H1 (cell line): ENCODE measurements at regions not wholly inside any gene's neighbourhood (a gene's known extent, or its start where the extent isn't known, plus 50 kb on each side); places are given as distances from the start of the nearest gene placed in this dataset.

Source experiments
- CTCF ChIA-PET: fragments of 300-600 bp; sonication (Branson Sonifier 250); formaldehyde crosslinking; loops from one replicate; lab custom pipeline; 2021; ENCODE audit not compliant: partially characterized antibody; lab: Charles Lee
- POLR2A ChIA-PET: fragments of 300-600 bp; sonication (Branson Sonifier 250); formaldehyde crosslinking; loops from one replicate; lab custom pipeline; 2021; ENCODE audit warnings: inconsistent platforms; ENCODE audit not compliant: partially characterized antibody; lab: Charles Lee
- DNase-seq, 2 experiments: peaks; one replicate each; pipeline versions ENCODE4 v3.0.0 to v3.0.0-alpha.2; 2010 to 2022; ENCODE audit warnings: low spot score in 2 of 2, low read depth in 1 of 2, mixed read lengths in 1 of 2
- FAIRE-seq: peaks from 2 replicates; lab custom pipeline; 2011; peaks lifted over from hg19 to GRCh38; lab: Jason Lieb, UNC
- H2AFZ ChIP-seq: 2 replicates; pipeline ENCODE4 v1.8.1; 2012; ENCODE audit warnings: low read length, inconsistent platforms
- H2AK5ac ChIP-seq: 2 replicates; pipeline ENCODE4 v1.6.1; 2013; ENCODE audit warnings: low read depth, low read length
- H2BK120ac ChIP-seq: replicated peaks from 2 replicates; pipeline ENCODE3; 2013; ENCODE audit warnings: low read depth, low read length, inconsistent platforms
- H2BK12ac ChIP-seq: 2 replicates; pipeline ENCODE4 v1.6.1; 2013; ENCODE audit warnings: low read depth, low read length
- H2BK15ac ChIP-seq: 2 replicates; pipeline ENCODE4 v1.6.1; 2013; ENCODE audit warnings: low read length
- H2BK20ac ChIP-seq: 2 replicates; pipeline ENCODE4 v1.6.1; 2013; ENCODE audit warnings: low read length
- H2BK5ac ChIP-seq: 2 replicates; pipeline ENCODE4 v1.6.1; 2013; ENCODE audit warnings: low read depth, low read length
- H3K14ac ChIP-seq: 2 replicates; pipeline ENCODE4 v1.6.1; 2013; ENCODE audit warnings: inconsistent platforms; ENCODE audit not compliant: insufficient read length
- H3K18ac ChIP-seq: 2 replicates; pipeline ENCODE4 v1.6.1; 2013; ENCODE audit warnings: low read length; ENCODE audit errors: extremely low read depth
- H3K23ac ChIP-seq: 2 replicates; pipeline ENCODE4 v1.6.1; 2013; ENCODE audit warnings: inconsistent platforms; ENCODE audit not compliant: insufficient read length
- H3K23me2 ChIP-seq: 2 replicates; pipeline ENCODE4 v1.6.1; 2013; ENCODE audit warnings: low read depth, low read length
- H3K27ac ChIP-seq: 2 replicates; pipeline ENCODE4 v1.6.1; 2011; ENCODE audit warnings: low read depth, low read length, inconsistent platforms
- H3K27me3 ChIP-seq, 4 experiments: replicated peaks in 1 of 4; 1 replicate in 1 of 4; 2 replicates in 3 of 4; pipeline versions ENCODE4 v1.6.1 to v1.8.1; 2011 to 2013; ENCODE audit warnings: low read length in 3 of 4, mild to moderate bottlenecking in 3 of 4, inconsistent platforms in 2 of 4, mixed read lengths in 2 of 4, moderate library complexity in 1 of 4; ENCODE audit not compliant: control insufficient read depth in 3 of 4, insufficient read depth in 3 of 4; ENCODE audit errors: extremely low read depth in 1 of 4
- H3K36me3 ChIP-seq, 4 experiments: 2 replicates each; pipeline versions ENCODE4 v1.6.1 to v1.8.1; 2011 to 2013; ENCODE audit warnings: mild to moderate bottlenecking in 4 of 4, low read length in 3 of 4, moderate library complexity in 2 of 4, control low read depth in 1 of 4, inconsistent platforms in 1 of 4; ENCODE audit not compliant: insufficient read depth in 4 of 4, control insufficient read depth in 2 of 4
- H3K4ac ChIP-seq: replicated peaks from 2 replicates; pipeline ENCODE3; 2013; ENCODE audit warnings: low read length, low read depth, mixed read lengths, inconsistent platforms; ENCODE audit not compliant: insufficient read length
- H3K4me1 ChIP-seq, 4 experiments: replicated peaks in 1 of 4; 1 replicate in 1 of 4; 2 replicates in 3 of 4; pipeline versions ENCODE4 v1.6.1 to v1.8.1; 2011 to 2013; ENCODE audit warnings: low read length in 3 of 4, inconsistent platforms in 2 of 4, mixed read lengths in 1 of 4; ENCODE audit not compliant: insufficient read depth in 4 of 4, control insufficient read depth in 3 of 4
- H3K4me2 ChIP-seq, 2 experiments: 2 replicates each; pipeline versions ENCODE4 v1.6.1 to v1.8.1; 2011 to 2013; ENCODE audit warnings: low read depth in 2 of 2, low read length in 2 of 2, control low read depth in 1 of 2, inconsistent platforms in 1 of 2, mild to moderate bottlenecking in 1 of 2; ENCODE audit not compliant: insufficient read depth in 1 of 2
- H3K4me3 ChIP-seq, 4 experiments: fragments of 200-600, 300-600 bp in 1 of 4; sonication (generic), shearing (Covaris generic), sonication (Bioruptor Twin) in 1 of 4; 2 replicates each; pipeline versions ENCODE4 v1.5.1 to v1.8.1; 2011 to 2016; ENCODE audit warnings: low read length in 4 of 4, low read depth in 3 of 4, control low read depth in 2 of 4, inconsistent platforms in 2 of 4, mild to moderate bottlenecking in 2 of 4, mixed read lengths in 1 of 4, moderate library complexity in 1 of 4; ENCODE audit not compliant: insufficient read depth in 2 of 4; ENCODE audit errors: extremely low read depth in 1 of 4
- H3K56ac ChIP-seq: replicated peaks from 2 replicates; pipeline ENCODE3; 2013; ENCODE audit warnings: low read depth, mild to moderate bottlenecking, mixed read lengths, low read length, inconsistent platforms; ENCODE audit not compliant: insufficient read length
- H3K79me1 ChIP-seq: 2 replicates; pipeline ENCODE4 v1.6.1; 2013; ENCODE audit warnings: low read depth, low read length, control low read depth
- H3K79me2 ChIP-seq, 2 experiments: 2 replicates each; pipeline versions ENCODE4 v1.6.1 to v1.8.1; 2012 to 2013; ENCODE audit warnings: low read length in 2 of 2, mild to moderate bottlenecking in 2 of 2, inconsistent platforms in 1 of 2; ENCODE audit not compliant: insufficient read depth in 2 of 2, control insufficient read depth in 1 of 2
- H3K9ac ChIP-seq, 4 experiments: replicated peaks in 1 of 4; 1 replicate in 1 of 4; 2 replicates in 3 of 4; pipeline versions ENCODE4 v1.6.1 to v1.8.1; 2011 to 2013; ENCODE audit warnings: low read depth in 3 of 4, low read length in 3 of 4, control low read depth in 2 of 4, mild to moderate bottlenecking in 2 of 4, moderate library complexity in 2 of 4, inconsistent platforms in 1 of 4; ENCODE audit errors: extremely low read depth in 1 of 4
- H3K9me3 ChIP-seq, 2 experiments: 2 replicates each; pipeline versions ENCODE4 v1.6.1 to v1.8.1; 2012 to 2013; ENCODE audit warnings: mild to moderate bottlenecking in 2 of 2, moderate library complexity in 2 of 2, control low read depth in 1 of 2, inconsistent platforms in 1 of 2, low read depth in 1 of 2, low read length in 1 of 2, mixed read lengths in 1 of 2; ENCODE audit not compliant: insufficient read depth in 2 of 2
- H4K20me1 ChIP-seq, 2 experiments: replicated peaks in 1 of 2; 2 replicates each; pipeline versions ENCODE3 to v1.8.1; 2011 to 2013; ENCODE audit warnings: inconsistent platforms in 2 of 2, low read length in 2 of 2, mild to moderate bottlenecking in 1 of 2; ENCODE audit not compliant: insufficient read depth in 2 of 2, control insufficient read depth in 1 of 2
- H4K5ac ChIP-seq: 2 replicates; pipeline ENCODE4 v1.6.1; 2013; ENCODE audit warnings: low read length, low read depth, mixed read lengths, inconsistent platforms; ENCODE audit not compliant: insufficient read length
- H4K8ac ChIP-seq: 2 replicates; pipeline ENCODE4 v1.8.0; 2013; ENCODE audit warnings: mild to moderate bottlenecking, moderate library complexity, low read length, inconsistent platforms; ENCODE audit not compliant: insufficient read depth; ENCODE audit errors: extremely low read depth
- H4K91ac ChIP-seq: replicated peaks from 2 replicates; pipeline ENCODE3; 2013; ENCODE audit warnings: low read length, mixed read lengths, inconsistent platforms; ENCODE audit not compliant: insufficient read length
- BCL11A ChIP-seq, 2 experiments: IDR thresholded peaks; one replicate each; pipeline ENCODE4 v1.6.1; 2011; ENCODE audit warnings: low read depth in 2 of 2, low read length in 2 of 2, mild to moderate bottlenecking in 2 of 2
- SIX5 ChIP-seq: IDR thresholded peaks from 2 replicates; pipeline ENCODE4 v1.6.1; 2011; ENCODE audit warnings: mild to moderate bottlenecking, low read depth, low read length
- SP4 ChIP-seq: IDR thresholded peaks from 2 replicates; pipeline ENCODE4 v1.6.1; 2012; ENCODE audit warnings: low read length, inconsistent platforms
- WGBS, 2 experiments: shearing (Covaris generic) in 1 of 2; methylation state at CpG; one replicate each; pipeline versions ENCODE4 v1.1.6 to v1.1.7; 2013 to 2015; ENCODE audit warnings: low lambda C conversion rate in 2 of 2, mixed read lengths in 2 of 2, inconsistent platforms in 1 of 2, low coverage in 1 of 2, missing lambda C conversion rate in 1 of 2; ENCODE audit not compliant: insufficient replicate concordance in 2 of 2, insufficient coverage in 1 of 2, insufficient read length in 1 of 2; ENCODE audit errors: extremely low coverage in 1 of 2, missing lambda C conversion rate in 1 of 2; 5-methylcytosine and 5-hydroxymethylcytosine counted together

DNA sequence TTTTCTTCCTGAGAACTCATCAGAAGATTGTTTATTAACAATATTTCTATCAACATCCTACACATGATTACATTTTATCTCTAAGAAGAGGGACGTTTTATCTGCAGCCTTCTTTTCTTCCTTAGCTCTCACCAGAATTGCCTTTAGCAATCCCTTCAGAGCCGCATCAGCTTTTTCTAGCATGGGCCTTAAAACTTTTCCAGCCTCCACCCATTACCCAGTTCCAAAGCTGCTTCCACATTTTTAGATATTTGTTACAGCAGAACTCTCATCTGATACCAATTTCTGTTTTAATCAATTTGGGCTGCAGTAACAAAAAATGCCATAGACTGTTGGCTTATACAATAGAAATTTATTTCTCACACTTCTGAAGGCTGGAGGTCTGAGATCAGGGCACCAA lies 281.5 kb downstream of the THBS2 start:
- no peak overlapping the region for H2BK12ac ChIP-seq
- no peaks in the 10 kb centered on the region for H3K4me1 ChIP-seq
- no peak for DNase-seq
- no peak overlapping the region for H4K91ac ChIP-seq
- H2AFZ ChIP-seq, result no peak overlapping the region
- no peak overlapping the region for H4K5ac ChIP-seq
- H3K18ac ChIP-seq, result no peak overlapping the region
- no peaks in the 10 kb centered on the region for H3K36me3 ChIP-seq
- no peaks in the 10 kb centered on the region for H3K79me2 ChIP-seq
- 86% methylated on average over 2 of the region's 2 CpGs; no CpG with 5 or more reads in 1 of the 2 experiments for WGBS, 2 experiments
- H3K23me2 ChIP-seq, result no peaks in the 10 kb centered on the region; the same call in 1 of the 2 replicates
- H3K4me3 ChIP-seq, result no peak overlapping the region
- no peak overlapping the region for H3K4me2 ChIP-seq
- ChIA-PET CTCF (interaction anchor here (0.6 kb wide), 1 partner anchor 210 kb away, joined by 3 read pairs; no protein-coding TSS in a partner anchor), POLR2A (no interaction called here)
- H3K4ac ChIP-seq, result no peak overlapping the region
- no peak overlapping the region for H2BK20ac ChIP-seq
- H3K27ac ChIP-seq, result no peak overlapping the region
- H3K9me3 ChIP-seq, result no peaks in the 10 kb centered on the region
- no peak overlapping the region for H3K9ac ChIP-seq
- no peak for TF ChIP-seq BCL11A (IDR thresholded peaks at IDR 0.05; ENCODE audit: low read depth in 2 of 2, low read length in 2 of 2)
- no peak for TF ChIP-seq SP4
- no peak for TF ChIP-seq SIX5
- H3K56ac ChIP-seq, result no peak overlapping the region
- no peak overlapping the region for H2BK15ac ChIP-seq
- H3K14ac ChIP-seq, result no peak overlapping the region
- H2BK120ac ChIP-seq, result no peak overlapping the region
- FAIRE-seq, result no peak
- H2AK5ac ChIP-seq, result no peak overlapping the region
- H3K27me3 ChIP-seq, result no peaks in the 10 kb centered on the region
- H3K79me1 ChIP-seq, result no peaks in the 10 kb centered on the region
- H4K20me1 ChIP-seq, result no peaks in the 10 kb centered on the region
- H3K23ac ChIP-seq, result no peak overlapping the region
- H4K8ac ChIP-seq, result no peak overlapping the region
- no peak overlapping the region for H2BK5ac ChIP-seq
